C4-2B (cell line): ENCODE measurements at regions not wholly inside any gene's neighbourhood (a gene's known extent, or its start where the extent isn't known, plus 50 kb on each side); places are given as distances from the start of the nearest gene placed in this dataset.

Experiments
- ZFX ChIP-seq: fragments of 450-650 bp; IDR thresholded peaks from 2 replicates; pipeline ENCODE4 v1.6.1; 2017
- TF ChIP-seq, protein P1 (sequence below): fragments of 450-650 bp; conservative IDR thresholded peaks from 2 replicates; pipeline ENCODE4 v1.5.1; 2017; ENCODE audit warnings: mild to moderate bottlenecking

GRCh38 chr22:49274754-49275380, 552.8 kb downstream of the BRD1 start:
- TF ChIP-seq, protein P1, sequence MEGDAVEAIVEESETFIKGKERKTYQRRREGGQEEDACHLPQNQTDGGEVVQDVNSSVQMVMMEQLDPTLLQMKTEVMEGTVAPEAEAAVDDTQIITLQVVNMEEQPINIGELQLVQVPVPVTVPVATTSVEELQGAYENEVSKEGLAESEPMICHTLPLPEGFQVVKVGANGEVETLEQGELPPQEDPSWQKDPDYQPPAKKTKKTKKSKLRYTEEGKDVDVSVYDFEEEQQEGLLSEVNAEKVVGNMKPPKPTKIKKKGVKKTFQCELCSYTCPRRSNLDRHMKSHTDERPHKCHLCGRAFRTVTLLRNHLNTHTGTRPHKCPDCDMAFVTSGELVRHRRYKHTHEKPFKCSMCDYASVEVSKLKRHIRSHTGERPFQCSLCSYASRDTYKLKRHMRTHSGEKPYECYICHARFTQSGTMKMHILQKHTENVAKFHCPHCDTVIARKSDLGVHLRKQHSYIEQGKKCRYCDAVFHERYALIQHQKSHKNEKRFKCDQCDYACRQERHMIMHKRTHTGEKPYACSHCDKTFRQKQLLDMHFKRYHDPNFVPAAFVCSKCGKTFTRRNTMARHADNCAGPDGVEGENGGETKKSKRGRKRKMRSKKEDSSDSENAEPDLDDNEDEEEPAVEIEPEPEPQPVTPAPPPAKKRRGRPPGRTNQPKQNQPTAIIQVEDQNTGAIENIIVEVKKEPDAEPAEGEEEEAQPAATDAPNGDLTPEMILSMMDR, result no peak
- no peak for TF ChIP-seq ZFX
